ENCODE measurements at regions not wholly inside any gene's neighbourhood (a gene's known extent, or its start where the extent isn't known, plus 50 kb on each side); places are given as distances from the start of the nearest gene placed in this dataset.
"Not testable (repeated sequence)": the region's sequence is repeated elsewhere in the genome, so short reads cannot be mapped to it uniquely, and the experiment has no call there.

- no peak for DNase-seq (ENCODE audit: low read depth, low spot score)
These were observed 66.6 kb downstream of the TNFAIP3 start for GRCh38 chr6:137933696-137934095.

GRCh38 chr6:137936798-137937197, 69.7 kb downstream of the TNFAIP3 start:
- no peak for DNase-seq (ENCODE audit: low read depth, low spot score)

DNA sequence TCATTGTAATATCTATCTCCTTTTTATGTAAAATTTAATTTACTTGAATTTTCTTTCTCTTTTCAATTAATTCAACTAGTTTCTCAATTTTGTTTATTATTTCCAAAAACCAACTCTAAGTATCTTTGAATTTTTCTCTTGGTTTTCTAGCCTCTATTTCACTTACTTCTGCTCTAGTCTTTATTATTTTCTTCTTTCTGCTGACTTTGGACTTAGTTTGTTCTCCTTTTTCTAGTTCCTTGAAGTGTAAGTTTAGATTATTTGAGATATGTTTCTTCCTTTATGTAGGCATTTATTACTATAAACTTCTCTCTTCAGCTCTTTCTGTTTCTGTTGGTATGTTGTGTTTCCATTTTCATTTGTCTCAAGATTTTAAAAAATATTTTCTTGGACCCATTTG, 70.8 kb downstream of the TNFAIP3 start:
- no peak for DNase-seq (ENCODE audit: low read depth, low spot score)

- DNase-seq (ENCODE audit: low read depth, low spot score): no peak
These were observed 71.8 kb downstream of the TNFAIP3 start for GRCh38 chr6:137938770-137939379.

- DNase-seq (ENCODE audit: low read depth, low spot score): no peak
These were observed 74.9 kb downstream of the TNFAIP3 start for GRCh38 chr6:137941995-137942394.

GRCh38 chr6:137942736-137943135, 75.7 kb downstream of the TNFAIP3 start:
- no peak for DNase-seq (ENCODE audit: low read depth, low spot score)

GRCh38 chr6:137944381-137944780, 77.3 kb downstream of the TNFAIP3 start:
- not testable (repeated sequence) for DNase-seq (ENCODE audit: low read depth, low spot score)

DNA sequence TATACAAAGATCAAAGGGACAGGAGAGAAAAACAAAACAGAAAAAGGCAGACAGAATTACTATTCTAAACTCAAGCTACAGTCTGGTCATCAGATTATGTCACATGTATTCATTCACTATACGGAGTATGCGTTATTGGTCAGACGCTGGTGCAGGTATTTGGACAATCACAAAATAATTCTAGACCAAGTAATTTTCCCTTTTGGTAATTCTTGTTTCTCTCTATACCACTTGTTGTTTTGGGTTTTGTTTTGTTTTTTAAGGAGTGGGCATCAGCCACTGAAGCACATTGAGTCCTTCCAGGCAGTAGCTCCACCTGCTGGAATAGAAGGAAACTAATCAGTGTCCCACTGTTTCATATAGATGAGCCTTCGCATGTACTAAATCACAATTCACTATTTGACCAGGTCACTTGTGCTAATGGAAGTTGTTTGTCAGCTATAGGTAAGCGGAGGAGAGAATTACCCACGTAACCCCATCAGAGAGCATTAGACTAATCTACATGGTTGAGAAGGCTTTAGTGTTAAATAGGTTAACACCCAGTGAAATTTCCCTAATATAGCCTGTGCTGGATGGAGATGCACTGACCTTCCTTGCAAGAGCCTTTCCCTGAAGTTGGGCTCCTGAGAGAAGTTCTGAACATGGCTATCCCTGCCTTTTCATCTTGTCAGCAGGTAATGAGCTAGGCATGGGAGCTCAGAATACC, 77.9 kb downstream of the TNFAIP3 start:
- no peak for DNase-seq (ENCODE audit: low read depth, low spot score)

GRCh38 chr6:137949686-137950390, 82.8 kb downstream of the TNFAIP3 start:
- DNase-seq (ENCODE audit: low read depth, low spot score): no peak

DNA sequence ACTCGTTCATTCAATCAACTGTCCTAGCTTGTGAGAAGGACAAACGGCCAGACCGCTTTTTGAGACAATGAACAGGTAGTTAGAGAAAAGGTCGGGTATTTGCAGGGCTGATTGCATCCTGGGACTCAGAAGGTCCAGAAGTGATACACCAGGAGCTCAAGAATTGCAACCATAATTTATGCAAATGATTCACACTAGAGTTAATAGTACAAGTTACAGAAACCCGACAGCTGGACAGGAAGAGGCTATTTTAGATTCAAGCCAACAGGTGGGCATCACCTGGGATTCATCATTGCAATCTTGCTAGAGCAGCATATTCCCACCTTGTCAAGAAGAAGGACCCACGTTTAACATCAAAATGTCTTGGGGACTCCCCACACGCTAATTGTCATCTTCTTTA, 83.5 kb downstream of the TNFAIP3 start:
- no peak for DNase-seq (ENCODE audit: low read depth, low spot score)

- no peak for DNase-seq (ENCODE audit: low read depth, low spot score)
These were observed 84.1 kb downstream of the TNFAIP3 start for GRCh38 chr6:137951064-137951597.

DNA sequence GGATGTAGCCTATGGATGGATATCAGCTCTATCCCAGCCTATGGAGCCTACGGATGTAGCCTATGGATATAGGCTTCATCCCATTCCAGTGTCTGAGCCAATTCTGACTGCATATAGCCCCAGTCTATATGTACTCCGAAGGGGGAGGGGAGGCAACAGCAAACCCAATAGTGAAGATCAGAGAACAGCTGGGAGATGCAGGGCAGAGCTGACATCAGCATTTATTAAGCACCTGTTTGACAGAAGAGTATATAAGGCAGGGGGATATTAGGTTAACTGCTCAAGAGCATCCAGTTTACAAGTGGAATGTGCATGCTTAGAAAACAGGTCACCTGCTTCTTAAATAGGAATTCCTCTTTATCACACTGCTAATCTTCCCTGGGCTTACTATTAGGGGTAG, 85.2 kb downstream of the TNFAIP3 start:
- DNase-seq (ENCODE audit: low read depth, low spot score): no peak

DNA sequence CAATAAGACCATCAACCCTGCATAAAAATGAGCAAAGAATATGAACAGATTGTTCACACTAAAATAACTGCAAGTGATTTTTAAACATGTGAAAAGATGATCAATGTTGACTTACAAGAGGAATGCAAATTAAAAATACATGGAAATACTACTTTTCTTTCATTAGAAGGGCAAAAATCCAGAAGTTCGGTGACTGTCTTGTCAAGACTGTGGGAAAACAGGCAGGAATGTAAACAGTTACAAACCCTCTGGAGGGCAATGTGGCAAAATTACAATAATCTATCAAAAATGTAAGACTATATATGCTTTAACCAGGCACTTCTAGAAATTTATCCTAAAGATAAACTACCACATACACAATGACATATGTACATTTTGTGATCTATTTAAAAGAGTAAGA, 86.7 kb downstream of the TNFAIP3 start:
- DNase-seq (ENCODE audit: low read depth, low spot score): no peak

DNA sequence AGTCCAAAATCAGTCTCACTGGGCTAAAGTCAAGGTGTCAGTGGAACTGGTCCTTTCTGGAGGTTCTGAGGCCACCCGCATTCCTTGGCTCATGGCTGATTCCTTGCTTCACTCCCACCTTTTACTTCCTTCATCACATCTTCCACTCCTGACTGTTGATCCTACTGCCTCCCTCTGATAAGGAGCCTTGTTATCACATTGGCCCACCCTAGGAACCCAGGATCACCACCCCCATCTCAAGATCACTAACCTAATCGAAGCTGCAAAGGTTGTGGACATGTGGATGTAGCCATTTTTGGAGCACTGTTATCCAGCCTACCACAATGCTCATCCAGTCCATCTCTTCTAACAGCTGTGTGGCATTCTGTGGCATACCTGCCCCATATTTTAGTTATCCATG, 87.2 kb downstream of the TNFAIP3 start:
- DNase-seq (ENCODE audit: low read depth, low spot score): no peak

- no peak for DNase-seq (ENCODE audit: low read depth, low spot score)
These were observed 89.0 kb downstream of the TNFAIP3 start for GRCh38 chr6:137956098-137956488.

DNA sequence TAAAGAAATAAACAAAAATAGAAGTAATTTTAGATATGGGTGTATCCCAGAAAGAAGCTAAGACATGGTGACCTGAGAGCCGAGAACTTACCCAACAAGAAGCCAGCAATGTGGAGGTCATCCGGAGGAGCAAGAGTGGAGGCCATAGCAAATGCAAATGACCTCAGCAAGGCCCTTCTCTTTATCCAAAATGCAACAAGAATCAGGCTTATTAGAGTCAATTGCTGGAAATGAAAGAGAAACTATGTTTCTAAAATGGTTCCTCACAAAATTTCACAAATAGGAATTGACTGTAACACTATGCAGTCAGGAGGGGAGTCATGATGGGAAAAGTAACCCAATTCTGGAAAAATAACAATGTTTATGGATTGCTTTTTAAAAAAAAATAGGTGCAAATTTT, 90.4 kb downstream of the TNFAIP3 start:
- no peak for DNase-seq (ENCODE audit: low read depth, low spot score)

- no peak for DNase-seq (ENCODE audit: low read depth, low spot score)
These were observed 91.9 kb downstream of the TNFAIP3 start for GRCh38 chr6:137958811-137959565.

- DNase-seq (ENCODE audit: low read depth, low spot score): no peak
These were observed 95.7 kb downstream of the TNFAIP3 start for GRCh38 chr6:137962725-137963124.

- no peak for DNase-seq (ENCODE audit: low read depth, low spot score)
These were observed 97.8 kb downstream of the TNFAIP3 start for GRCh38 chr6:137964876-137965275.

DNA sequence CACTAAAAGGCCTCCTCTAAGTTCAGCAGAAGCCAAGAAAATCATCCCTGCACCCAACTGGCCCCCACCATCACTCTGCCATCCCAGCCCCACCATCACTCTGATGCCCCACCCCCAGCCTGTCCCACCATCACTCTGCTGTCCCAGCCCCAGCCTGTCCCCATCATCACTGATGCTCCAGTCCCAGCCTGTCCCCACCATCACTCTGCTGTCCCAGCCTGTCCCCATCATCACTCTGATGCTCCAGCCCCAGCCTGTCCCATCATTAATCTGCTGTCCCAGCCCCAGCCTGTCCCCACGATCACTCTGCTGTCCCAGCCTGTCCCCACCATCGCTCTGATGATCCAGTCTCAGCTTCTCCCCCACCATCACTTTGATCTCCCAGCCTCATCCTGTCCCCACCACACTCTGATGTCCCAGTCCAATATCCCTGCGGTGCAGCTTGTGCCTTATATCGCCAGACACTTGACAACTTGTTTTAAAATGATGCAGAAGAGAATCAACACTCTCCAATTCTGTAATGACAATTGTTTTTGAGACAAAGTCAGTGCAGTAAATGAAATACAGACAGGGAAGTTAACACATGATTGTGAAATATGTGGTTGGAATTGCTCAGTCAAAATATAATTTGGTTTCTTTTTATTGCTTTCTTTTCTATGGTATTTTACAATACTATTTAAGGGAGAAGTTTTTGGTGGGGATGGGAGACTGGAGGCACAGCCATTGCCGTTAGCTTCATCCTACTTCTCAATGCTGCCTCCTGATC, 100.8 kb downstream of the TNFAIP3 start:
- DNase-seq (ENCODE audit: low read depth, low spot score): no peak

DNA sequence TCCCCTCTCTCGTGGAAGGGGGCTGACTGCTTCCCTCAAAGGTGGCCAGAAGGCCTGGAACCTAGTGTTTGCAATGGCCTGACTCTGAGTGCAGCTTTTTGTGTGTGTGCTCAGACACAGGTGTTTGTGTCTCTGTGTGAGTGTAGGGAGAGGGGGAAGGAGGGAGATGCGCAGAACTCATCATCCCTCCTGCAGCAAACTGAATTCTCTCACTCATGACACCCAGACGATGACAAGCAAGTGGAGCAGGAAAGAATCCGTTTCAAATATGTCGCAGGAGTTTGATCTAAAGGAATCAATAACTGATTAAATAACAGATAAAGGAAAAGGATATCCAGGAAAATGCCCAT, 101.4 kb downstream of the TNFAIP3 start:
- no peak for DNase-seq (ENCODE audit: low read depth, low spot score)
